ENCODE measurements at regions not wholly inside any gene's neighbourhood (a gene's known extent, or its start where the extent isn't known, plus 50 kb on each side); places are given as distances from the start of the nearest gene placed in this dataset.

- peak overlapping the region; percentile 42 for H3K4me2 ChIP-seq (ENCODE audit: low read length)
- H3K4me1 ChIP-seq (ENCODE audit: low read length), result peaks cover 29% of the 10 kb centered on the region
- no peak overlapping the region for H3K27ac ChIP-seq (ENCODE audit: low read length)
- H3K9me3 ChIP-seq (ENCODE audit: insufficient read depth, low read length), result no peaks in the 10 kb centered on the region
- H2AFZ ChIP-seq (ENCODE audit: low read depth, low read length), result no peak overlapping the region
- H3K27me3 ChIP-seq (ENCODE audit: low read depth, low read length), result peaks cover 55% of the 10 kb centered on the region
- no peak overlapping the region for H3K9ac ChIP-seq (ENCODE audit: low read length)
- H3K4me3 ChIP-seq (ENCODE audit: low read length), result peak overlapping the region; percentile 22; the same call in 1 of the 2 replicates
- no peaks in the 10 kb centered on the region for H4K20me1 ChIP-seq (ENCODE audit: insufficient read depth, low read length)
- no peaks in the 10 kb centered on the region for H3K36me3 ChIP-seq (replicated peaks; ENCODE audit: low read depth, low read length)
- TF ChIP-seq CTCF (IDR thresholded peaks at IDR 0.05; ENCODE audit: low read depth, low read length), result no peak
- no peak for TF ChIP-seq EZH2phosphoT487 (IDR thresholded peaks at IDR 0.05; ENCODE audit: low read depth)
- H3K79me2 ChIP-seq (ENCODE audit: low read length), result no peaks in the 10 kb centered on the region
These were observed 76.8 kb upstream of the SH3PXD2B start for GRCh38 chr5:172530878-172531703.

GRCh38 chr5:172530406-172530805, 76.1 kb upstream of the SH3PXD2B start:
- H2AFZ ChIP-seq (ENCODE audit: low read depth, low read length), result no peak overlapping the region
- peaks cover 29% of the 10 kb centered on the region for H3K4me1 ChIP-seq (ENCODE audit: low read length)
- no peaks in the 10 kb centered on the region for H4K20me1 ChIP-seq (ENCODE audit: insufficient read depth, low read length)
- H3K36me3 ChIP-seq (replicated peaks; ENCODE audit: low read depth, low read length), result no peaks in the 10 kb centered on the region
- H3K79me2 ChIP-seq (ENCODE audit: low read length), result no peaks in the 10 kb centered on the region
- no peaks in the 10 kb centered on the region for H3K9me3 ChIP-seq (ENCODE audit: insufficient read depth, low read length)
- H3K27me3 ChIP-seq (ENCODE audit: low read depth, low read length), result peaks cover 56% of the 10 kb centered on the region
- peak overlapping the region; percentile 15; the same call in 1 of the 2 replicates for H3K4me3 ChIP-seq (ENCODE audit: low read length)
- no peak for TF ChIP-seq EZH2phosphoT487 (IDR thresholded peaks at IDR 0.05; ENCODE audit: low read depth)
- TF ChIP-seq CTCF (IDR thresholded peaks at IDR 0.05; ENCODE audit: low read depth, low read length), result no peak
- no peak overlapping the region for H3K9ac ChIP-seq (ENCODE audit: low read length)
- peak overlapping the region; percentile 42 for H3K4me2 ChIP-seq (ENCODE audit: low read length)
- H3K27ac ChIP-seq (ENCODE audit: low read length), result no peak overlapping the region

GRCh38 chr5:172529896-172530295, 75.6 kb upstream of the SH3PXD2B start:
- TF ChIP-seq EZH2phosphoT487 (IDR thresholded peaks at IDR 0.05; ENCODE audit: low read depth), result no peak
- no peak for TF ChIP-seq CTCF (IDR thresholded peaks at IDR 0.05; ENCODE audit: low read depth, low read length)

GRCh38 chr5:172528440-172528839, 74.1 kb upstream of the SH3PXD2B start:
- H2AFZ ChIP-seq (ENCODE audit: low read depth, low read length), result no peak overlapping the region
- H3K36me3 ChIP-seq (replicated peaks; ENCODE audit: low read depth, low read length), result no peaks in the 10 kb centered on the region
- no peaks in the 10 kb centered on the region for H3K9me3 ChIP-seq (ENCODE audit: insufficient read depth, low read length)
- TF ChIP-seq CTCF (IDR thresholded peaks at IDR 0.05; ENCODE audit: low read depth, low read length) (no peak), EZH2phosphoT487 (IDR thresholded peaks at IDR 0.05; ENCODE audit: low read depth) (no peak)
- no peak overlapping the region for H3K27ac ChIP-seq (ENCODE audit: low read length)
- no peak overlapping the region for H3K4me2 ChIP-seq (ENCODE audit: low read length)
- H3K9ac ChIP-seq (ENCODE audit: low read length), result no peak overlapping the region
- H4K20me1 ChIP-seq (ENCODE audit: insufficient read depth, low read length), result no peaks in the 10 kb centered on the region
- no peaks in the 10 kb centered on the region for H3K79me2 ChIP-seq (ENCODE audit: low read length)
- peaks cover 23% of the 10 kb centered on the region for H3K4me1 ChIP-seq (ENCODE audit: low read length)
- H3K27me3 ChIP-seq (ENCODE audit: low read depth, low read length), result peaks cover 42% of the 10 kb centered on the region
- H3K4me3 ChIP-seq (ENCODE audit: low read length), result no peak overlapping the region

More at GRCh38 chr5:172529896-172530295, 75.6 kb upstream of the SH3PXD2B start:
- Histone ChIP-seq H3K4me1 (ENCODE audit: low read length) (peaks cover 29% of the 10 kb centered on the region), H2AFZ (ENCODE audit: low read depth, low read length) (no peak overlapping the region), H3K27ac (ENCODE audit: low read length) (no peak overlapping the region), H3K36me3 (replicated peaks; ENCODE audit: low read depth, low read length) (no peaks in the 10 kb centered on the region), H3K9ac (ENCODE audit: low read length) (no peak overlapping the region), H3K4me2 (ENCODE audit: low read length) (no peak overlapping the region), H4K20me1 (ENCODE audit: insufficient read depth, low read length) (no peaks in the 10 kb centered on the region), H3K27me3 (ENCODE audit: low read depth, low read length) (peaks cover 53% of the 10 kb centered on the region), H3K4me3 (ENCODE audit: low read length) (no peak overlapping the region), H3K9me3 (ENCODE audit: insufficient read depth, low read length) (no peaks in the 10 kb centered on the region), H3K79me2 (ENCODE audit: low read length) (no peaks in the 10 kb centered on the region)
